NCI-H510A treated with DMSO at 0.1 percent for 48 hours (cell line): ENCODE measurements at regions not wholly inside any gene's neighbourhood (a gene's known extent, or its start where the extent isn't known, plus 50 kb on each side); places are given as distances from the start of the nearest gene placed in this dataset.
"Not testable (repeated sequence)": the region's sequence is repeated elsewhere in the genome, so short reads cannot be mapped to it uniquely, and the experiment has no call there.

ENCODE experiments used
- DNase-seq: peaks from one replicate; lab custom pipeline; 2025; lab: John Stamatoyannopoulos, UW

DNA sequence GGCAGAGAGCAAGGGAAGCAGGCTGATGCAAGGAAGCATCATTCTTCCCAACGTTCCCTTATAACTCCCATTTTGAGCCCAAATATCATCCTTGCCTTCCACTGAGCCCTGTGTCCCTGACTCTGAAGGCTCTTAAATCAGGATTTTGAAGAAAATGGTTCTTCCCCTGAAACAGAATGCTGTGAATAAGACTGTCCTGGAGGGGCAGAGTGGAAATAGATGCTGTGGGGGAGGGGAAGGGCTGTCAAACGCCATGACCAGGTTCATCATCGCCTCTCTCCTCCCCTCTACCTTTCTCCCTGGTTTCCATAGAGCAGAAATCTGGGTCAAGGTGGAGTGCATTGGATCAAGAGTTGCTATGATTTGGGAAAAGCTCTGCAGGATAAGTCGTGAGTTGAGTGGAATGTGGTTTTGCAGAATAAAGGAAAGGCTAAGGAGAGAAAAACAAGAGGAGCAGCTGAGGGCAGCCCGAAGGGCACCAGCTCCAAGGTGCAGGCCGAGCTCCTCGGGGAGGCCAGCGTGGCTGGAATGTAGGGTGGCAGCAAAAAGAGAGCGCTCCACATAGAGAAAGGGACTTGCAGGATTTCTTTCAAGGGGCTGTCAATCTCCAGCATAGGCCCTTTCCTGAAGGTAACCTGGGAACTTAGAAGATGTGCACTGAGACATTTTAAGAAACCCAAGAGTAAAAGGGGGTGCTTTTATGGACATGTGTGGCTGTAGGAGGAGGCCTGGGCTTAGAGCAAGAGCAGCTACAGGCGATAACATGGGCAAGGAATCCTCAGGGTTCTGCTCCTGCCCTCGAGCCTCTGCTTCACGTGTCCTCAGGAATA, 120.8 kb upstream of the CDYL start:
- no peak for DNase-seq

DNA sequence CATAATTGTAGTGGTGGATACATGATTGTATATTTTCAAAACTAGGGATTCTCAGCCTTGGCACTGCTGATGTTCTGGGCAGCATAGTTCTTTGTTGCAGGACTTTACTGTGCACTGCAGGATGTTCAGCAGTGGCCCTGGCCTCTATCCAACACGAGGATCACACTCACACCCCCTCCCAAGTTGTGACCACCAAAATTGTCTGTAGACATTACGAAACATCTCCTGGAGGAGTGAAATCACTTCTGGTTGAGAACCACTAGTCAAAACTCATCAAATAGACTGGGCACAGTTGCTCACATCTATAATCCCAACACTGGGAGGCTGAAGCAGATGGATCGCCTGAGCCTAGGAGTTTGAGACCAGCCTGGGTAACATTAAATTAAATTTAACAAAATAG, 123.1 kb upstream of the CDYL start:
- DNase-seq, result no peak

DNA sequence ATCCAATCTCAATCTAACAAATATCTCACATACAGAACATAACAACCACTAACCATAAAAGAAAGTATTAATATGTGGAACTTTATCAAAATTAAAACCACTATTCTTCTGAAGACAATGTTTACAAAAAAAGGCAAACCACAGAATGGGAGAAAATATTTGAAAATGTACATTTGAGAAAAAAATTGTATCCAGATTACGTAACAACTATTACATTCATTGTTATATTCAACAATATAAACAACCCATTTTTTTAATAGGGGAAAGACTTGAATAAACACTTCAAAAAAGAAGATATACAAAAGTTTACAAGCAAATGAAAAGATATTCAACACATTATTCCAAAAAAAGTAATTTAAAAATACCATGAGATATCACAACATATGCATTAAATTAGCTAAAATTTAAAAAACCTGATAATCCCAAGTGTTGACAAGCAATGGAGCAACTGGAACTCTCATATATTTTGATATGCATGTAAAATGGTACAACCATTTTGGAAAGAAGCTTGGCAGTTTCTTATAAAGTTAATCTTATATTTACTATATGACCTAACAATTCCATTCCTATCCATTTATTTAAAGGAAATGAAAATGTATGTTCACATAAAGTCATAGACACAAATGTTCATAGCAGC, 124.3 kb upstream of the CDYL start:
- no peak for DNase-seq

DNA sequence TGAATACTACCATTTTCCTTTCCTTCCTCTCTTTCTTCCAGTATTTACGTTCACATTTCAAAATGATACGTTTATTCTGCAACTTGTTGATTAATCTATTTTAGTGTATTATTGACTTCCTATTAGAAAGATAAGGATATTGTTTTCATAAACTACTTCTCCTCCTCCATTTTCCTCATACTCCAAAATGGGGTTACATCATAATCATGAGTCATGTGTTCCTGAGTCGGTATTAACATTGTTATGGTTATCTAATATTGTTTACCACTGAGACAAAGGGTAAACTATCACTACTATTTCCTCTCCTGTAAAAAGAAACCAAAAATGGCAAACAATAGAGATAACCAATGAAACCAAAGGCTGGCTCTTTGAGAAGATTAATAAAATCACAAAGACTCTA, 126.5 kb upstream of the CDYL start:
- no peak for DNase-seq

DNA sequence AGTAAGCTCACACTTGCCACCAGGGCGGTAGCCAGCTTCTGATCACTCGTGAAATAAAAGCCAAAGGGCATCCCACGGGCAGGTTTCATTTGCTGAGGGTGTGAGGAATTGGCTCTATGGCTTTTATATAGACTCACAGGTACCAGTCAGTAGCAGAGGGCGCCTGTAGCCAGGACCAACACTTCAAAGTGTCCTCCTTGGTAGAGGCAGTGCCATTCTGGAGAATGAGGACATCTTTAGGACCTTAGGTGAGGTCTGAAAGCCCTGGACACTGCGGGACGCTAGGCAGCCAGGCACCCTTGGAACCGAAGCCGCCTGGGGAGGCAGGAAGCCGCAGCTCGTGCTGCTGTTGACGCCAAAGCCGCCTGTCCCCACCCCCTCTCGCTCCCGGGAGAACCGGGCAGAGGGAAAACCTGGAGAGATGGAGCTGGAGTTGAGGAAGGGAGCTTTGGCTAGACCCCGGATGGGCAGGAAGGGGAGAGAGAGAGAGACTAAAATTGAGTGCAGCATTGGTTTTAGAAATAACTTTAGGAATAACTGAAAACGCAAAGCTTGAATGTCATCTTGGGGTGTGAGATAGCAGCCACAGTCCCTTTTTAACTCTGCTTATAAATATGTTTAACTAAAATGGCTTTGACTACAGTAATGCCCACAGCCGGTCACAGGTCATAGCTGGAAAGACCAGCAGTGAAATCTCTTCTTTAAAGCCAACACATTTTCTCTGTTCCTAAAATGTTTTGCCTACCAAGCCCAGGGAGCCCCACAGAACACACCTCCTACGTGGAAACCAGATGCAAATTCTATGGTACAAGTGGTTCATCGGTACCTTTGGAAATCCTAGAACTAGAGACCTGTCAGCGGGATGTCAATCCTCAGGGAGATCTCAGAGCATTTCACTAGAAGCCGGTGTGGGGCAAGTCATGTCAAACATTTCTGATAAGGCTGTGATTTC, 128.5 kb upstream of the CDYL start:
- DNase-seq, result peak; percentile 66

DNA sequence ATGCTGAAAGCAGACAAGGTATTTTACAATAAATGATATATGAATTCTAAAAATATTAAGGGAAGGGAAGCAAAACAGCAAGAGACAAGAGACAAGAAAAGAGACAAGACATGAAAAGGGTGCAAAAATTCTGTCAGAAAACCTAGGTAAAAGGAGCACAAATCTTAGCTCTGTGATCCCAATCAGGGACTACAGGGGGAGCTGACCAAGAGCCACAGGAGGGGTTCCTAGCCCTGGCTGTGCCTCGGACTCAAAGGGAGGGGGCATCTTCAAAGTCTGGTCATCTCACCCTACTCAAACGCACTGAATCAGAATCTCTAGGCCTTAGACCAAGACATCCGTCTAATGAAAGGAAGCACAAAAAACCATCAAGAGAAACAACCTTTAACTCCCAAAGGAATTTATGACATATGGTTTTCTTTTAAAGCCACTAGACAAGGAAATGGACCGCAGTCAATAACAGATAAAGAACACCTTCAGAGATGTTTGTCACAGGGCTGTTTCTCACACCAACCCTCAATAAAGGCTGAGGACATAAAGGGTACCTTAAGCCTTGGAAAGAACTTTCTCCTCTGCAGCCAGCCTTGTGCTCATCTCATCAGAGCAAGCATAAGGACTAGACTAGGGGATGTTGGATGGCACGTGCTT, 130.4 kb upstream of the CDYL start:
- no peak for DNase-seq

DNA sequence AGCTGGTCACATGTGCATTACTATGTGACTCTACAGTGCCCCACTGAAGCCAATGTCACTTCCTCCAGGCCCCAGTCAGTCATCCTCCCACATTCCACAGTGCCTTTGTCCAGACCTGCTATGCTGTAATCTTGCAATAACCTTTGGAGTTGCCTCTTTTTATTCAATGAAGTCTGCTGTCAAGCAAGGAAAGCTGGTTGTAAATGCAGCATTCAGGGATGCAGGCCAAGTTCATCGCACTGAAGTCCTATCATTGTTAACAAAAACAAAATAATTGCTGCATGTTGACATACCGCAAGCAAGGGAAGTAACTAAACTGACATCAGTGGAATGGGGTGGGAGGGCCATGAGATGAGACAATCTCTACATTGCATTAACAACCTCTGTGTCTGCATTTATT, 131.2 kb upstream of the CDYL start:
- no peak for DNase-seq

DNA sequence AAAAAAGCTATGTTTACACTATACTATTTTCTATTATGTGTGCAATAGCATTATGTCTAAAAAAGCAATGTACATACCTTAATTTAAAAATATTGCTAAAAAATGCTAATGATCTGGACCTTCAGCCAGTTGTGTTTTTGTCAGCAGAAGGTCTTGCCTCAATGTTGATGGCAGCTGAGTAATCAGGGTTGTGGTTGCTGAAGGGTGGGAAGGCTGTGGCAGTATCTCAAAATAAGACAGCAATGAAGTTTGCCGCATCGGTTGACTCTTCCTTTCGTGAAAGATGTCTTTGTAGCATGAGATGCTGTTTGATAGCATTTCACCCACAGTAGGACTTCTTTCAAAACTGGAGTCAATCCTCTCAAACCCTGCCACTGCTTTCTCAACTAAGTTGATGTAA, 134.7 kb upstream of the CDYL start:
- no peak for DNase-seq

DNA sequence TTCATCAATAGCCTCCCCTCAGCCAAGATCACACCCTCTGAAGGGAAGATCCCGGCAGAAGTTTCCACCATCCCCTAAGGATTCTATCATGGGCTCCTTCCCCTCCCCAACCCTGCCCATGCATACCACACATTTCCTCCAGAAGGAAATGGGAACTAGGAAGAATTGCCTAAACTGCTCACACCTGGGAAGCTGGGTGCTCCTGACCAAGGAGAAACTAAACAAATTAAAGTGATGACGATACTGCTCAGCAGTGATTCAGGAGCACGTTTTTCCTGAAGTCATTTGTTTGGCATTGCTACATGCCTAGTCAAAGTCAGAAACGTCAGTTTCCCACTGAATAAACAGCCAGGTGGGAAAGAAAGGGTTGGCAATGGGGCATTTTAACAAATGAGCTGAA, 136.1 kb upstream of the CDYL start:
- no peak for DNase-seq

DNA sequence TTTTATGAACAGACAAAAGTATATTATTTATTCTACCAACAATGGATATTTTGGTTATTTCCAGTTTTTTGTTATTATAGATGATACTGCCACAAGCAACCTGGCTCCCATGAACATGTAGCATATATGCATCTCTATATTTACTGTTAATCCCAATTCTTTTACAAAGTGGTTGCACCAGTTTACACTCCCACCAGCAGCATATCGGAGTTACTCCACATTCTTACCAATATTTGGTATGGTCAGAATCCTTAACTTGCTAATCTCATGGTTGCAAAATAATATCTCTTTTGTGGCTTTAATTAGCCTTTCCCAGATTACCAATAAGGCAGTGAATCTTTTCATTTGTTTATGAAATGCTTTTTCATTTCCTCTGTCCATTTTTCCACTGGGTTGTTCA, 137.6 kb upstream of the CDYL start:
- no peak for DNase-seq

DNA sequence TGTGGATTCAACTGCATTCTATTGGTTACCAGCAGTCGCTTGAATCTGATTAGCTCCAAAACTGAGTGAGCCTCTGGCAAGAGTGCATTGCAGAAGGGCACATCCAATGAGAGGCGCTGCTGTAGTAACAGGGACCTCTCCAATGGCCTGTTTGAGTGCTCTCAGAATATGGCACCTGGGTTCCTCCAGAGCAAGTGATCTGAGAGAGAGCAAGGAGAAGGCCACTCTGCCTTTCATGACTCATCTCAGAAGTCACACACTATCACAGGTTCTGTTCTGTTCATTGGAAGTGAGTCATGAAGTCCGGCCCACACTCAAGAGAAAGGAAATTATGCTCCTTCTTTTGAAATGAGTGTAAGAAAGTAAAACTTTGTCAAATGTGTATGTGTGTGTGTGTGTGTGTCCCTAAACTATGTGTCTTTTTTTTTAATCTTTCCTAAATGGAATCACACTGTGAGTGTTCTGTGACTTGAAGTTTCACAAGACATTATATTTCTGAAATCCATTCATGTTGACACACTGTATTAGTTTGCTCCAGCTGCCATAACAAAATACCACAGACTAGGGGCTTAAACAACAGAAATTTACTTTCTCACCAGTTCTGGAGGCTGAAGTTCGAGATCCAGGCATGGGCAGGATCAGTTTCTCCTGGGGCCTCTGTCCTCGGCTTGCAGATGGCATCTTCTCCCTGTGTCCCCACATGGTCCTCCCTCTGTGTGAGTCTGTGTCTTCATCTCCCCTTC, 138.3 kb upstream of the CDYL start:
- no peak for DNase-seq

DNA sequence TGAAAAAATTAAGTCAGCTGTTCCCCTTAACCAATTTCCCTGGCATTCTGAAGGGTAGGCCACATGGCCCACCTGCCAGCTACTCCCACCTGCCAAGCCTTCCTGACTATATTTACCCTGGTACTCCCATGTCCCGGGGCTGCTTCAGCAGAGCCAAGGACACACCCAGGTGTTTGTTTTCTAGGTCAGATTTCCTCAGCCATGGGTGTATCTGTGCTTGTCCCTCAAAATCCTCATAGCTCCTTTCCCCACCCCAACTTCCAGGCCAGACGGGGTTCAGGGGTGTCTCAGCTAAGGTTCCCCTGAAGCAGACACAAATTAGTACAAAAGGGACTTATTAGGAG, 139.4 kb upstream of the CDYL start:
- no peak for DNase-seq

DNA sequence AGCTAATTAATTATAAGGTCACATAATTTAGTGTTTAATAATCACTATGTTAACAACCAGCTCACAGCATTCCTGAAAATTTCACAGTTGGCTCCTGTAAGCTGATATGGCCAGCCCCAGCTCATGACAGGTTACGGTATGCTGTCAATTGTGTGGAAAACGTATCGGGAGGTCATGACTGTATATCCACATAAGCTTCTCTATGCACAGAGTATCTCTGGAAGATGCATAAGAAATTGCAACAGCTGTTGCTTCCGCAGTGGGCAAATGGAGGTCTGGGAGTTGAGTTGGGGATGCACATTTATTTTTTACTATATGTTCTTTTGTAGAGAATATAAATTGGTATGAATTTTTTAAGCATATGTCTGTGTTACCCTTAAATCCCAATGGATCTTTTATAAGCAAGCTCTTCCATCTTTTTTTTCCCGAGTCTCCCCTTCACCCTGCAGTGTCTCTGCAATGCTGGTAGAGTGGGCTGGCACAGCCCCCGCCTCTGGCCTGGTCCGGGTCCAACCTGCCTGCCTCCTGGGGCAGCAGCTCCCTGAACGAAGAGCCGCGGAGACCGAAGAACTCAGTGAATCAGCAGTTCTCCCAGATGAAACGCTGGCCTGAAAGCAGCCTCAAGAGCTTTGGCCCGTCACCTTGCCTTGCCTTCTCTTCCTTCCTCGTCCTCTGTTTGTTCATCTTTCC, 139.9 kb upstream of the CDYL start:
- no peak for DNase-seq

DNA sequence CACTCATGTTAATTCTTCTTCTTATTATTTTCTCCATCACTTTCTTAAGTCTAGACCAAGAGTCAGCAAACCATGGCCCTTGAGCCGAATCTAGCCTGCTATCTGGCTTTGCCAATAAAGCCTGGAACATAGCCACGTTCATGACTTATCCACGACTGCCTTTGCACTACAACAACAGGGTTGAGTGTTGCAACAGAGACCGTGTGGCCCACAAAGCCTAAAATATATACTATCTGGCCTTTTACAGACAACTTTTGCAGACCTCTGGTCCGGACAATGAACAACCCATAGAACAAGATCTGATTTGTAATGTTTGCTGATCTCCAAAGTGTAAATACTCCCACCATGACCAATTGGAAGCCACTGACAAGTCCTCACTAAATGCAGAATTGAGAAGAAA, 140.5 kb upstream of the CDYL start:
- no peak for DNase-seq

DNA sequence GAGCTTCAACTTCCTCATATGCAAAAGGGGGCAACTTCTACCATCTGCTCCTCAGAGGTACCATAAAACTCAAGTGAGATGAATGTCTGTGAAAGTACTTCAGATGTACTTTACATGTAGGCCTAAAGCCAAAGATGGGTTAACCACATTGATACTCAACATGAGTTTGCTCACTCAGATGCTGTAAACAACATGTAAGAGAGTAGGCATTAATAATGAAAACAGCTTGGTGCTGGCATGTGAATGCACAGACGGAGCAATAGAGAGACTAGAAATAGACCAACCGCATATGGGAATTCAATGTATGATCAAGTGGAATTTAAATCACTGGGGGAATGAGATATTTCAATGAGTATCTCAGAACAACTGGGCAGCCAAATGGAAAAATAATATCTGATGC, 143.8 kb upstream of the CDYL start:
- DNase-seq, result no peak

DNA sequence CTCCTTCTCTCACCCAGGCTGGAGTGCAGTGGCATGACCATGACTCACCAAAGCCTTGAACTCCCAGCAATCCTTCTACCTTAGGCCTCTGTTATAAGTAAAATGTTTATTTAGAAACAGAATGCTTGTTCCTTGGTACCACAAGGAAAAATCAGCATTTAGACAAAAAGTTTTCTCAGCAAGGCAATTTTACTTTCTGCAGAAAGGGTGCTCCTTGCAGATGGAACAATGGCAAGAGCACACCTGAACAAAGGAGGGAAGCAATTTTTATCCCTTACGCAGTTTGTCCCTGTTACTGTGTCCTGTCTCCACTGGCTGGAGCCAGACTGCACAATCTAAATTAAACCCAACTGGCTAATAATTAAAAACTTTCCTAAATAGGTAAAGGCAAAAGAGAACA, 146.4 kb upstream of the CDYL start:
- DNase-seq, result not testable (repeated sequence)

DNA sequence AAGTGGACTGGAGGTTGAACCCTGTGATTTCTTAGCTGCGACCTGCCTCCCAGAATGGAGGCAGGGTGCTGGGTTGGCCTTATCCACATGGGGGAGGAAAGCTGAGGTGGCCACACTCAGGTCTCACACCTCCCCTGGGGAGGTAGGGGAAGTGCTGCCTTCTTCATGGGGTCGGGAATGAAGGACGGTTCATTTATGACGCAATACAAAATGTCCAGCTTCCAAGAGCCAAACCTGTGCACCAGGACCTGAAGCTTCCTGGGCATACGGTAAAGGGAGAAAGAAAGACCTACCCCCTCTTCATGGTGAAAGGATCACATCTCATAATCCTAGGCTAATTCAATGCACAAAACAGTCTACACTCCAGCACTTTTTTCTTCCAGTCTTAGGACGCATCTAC, 150.6 kb upstream of the CDYL start:
- DNase-seq, result no peak

DNA sequence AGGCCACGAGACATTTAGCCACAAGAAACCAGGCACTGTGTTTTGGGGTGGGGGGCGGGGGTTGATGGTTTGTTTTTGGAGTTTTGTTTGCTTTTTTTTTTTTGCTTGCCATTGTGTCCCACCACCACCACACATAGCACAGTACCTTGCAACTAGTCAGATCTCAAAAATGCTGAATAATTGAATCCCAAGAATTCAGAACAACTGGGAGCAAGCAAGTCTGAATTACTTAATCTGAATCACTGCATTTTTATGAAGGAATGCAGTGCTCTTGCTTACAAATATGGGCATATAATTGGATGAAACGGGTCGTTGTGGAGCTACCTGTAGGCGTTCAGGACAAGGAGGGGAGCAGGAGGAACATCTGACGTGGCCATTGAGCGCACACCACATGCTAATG, 151.5 kb upstream of the CDYL start:
- DNase-seq, result no peak

DNA sequence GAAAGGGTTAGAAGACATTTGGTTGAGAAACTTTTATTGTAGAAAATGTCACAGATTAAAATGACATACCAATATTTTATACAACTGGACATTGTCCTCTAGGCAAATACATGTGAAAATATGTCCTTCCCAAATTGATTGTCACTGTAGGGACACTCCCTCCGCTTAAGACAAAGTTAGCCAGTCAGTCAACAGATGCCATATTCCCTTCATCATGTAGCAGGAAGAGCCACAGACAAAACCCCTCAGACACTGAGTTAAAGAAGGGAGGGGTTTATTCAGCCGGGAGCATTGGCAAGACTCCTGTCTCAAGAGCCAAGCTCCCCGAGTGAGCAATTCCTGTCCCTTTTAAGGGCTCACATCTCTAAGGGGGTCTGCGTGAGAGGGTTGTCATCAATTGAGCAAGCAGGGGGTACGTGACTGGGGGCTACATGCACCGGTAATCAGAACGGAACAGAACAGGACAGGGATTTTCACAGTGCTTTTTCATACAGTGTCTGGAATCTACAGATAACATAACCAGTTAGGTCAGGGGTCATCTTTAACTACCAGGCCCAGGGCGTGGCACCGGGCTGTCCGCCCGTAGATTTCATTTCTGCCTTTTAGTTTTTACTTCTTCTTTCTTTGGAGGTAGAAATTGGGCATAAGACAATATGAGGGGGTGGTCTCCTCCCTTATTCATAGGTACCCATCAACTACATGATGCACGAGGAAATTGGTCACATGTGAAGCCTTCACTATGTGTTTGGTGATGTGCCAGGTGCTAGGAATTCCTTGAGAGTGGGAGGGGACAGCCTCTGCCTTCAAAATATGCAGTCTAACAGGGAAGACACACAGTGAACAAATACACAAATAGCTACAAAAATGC, 155.7 kb upstream of the CDYL start:
- DNase-seq, result no peak

DNA sequence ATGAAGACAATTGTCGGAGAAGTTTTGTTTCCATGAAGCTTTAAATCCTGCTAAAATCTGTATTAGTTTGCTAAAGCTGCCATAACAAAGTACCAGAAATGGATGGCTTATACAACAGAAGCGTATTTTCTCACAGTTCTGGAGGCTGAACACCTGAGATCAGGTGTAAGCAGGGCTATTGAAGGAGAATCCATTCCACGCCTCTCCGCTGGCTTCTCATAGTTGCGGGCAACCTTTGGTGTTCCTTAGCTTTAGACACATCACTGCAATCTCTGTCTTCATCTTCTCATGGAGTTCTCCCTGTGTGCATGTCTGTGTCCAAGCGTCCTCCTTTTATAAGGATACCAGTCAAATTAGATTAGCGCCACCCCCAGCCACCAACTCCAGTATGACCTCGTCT, 159.9 kb upstream of the CDYL start:
- DNase-seq, result no peak
